Endothelial cell (in vitro differentiated cells): ENCODE measurements at regions not wholly inside any gene's neighbourhood (a gene's known extent, or its start where the extent isn't known, plus 50 kb on each side); places are given as distances from the start of the nearest gene placed in this dataset.
"Not testable (repeated sequence)": the region's sequence is repeated elsewhere in the genome, so short reads cannot be mapped to it uniquely, and the experiment has no call there.

Experiments used
- DNase-seq: peaks from one replicate; pipeline ENCODE4 v3.0.0; 2021; ENCODE audit warnings: low spot score
- H3K27ac Mint-ChIP-seq: one replicate; pipeline ENCODE4 v1.8.0; 2021; ENCODE audit warnings: mixed read lengths, inconsistent platforms; ENCODE audit not compliant: unreplicated experiment
- H3K27me3 Mint-ChIP-seq: one replicate; pipeline ENCODE4 v1.8.0; 2021; ENCODE audit warnings: mild to moderate bottlenecking, moderate library complexity, mixed read lengths, inconsistent platforms; ENCODE audit not compliant: unreplicated experiment
- H3K36me3 Mint-ChIP-seq: one replicate; pipeline ENCODE4 v1.8.0; 2021; ENCODE audit warnings: mild to moderate bottlenecking, low read depth, mixed read lengths, inconsistent platforms; ENCODE audit not compliant: unreplicated experiment
- H3K4me1 Mint-ChIP-seq: one replicate; pipeline ENCODE4 v1.8.0; 2021; ENCODE audit warnings: mild to moderate bottlenecking, mixed read lengths, inconsistent platforms; ENCODE audit not compliant: unreplicated experiment
- H3K4me3 Mint-ChIP-seq: one replicate; pipeline ENCODE4 v1.8.0; 2021; ENCODE audit warnings: mild to moderate bottlenecking, mixed read lengths, inconsistent platforms; ENCODE audit not compliant: unreplicated experiment
- H3K9me3 Mint-ChIP-seq: one replicate; pipeline ENCODE4 v1.8.0; 2021; ENCODE audit warnings: mixed read lengths, inconsistent platforms; ENCODE audit not compliant: unreplicated experiment
- TF ChIP-seq, protein P1 (sequence below): fragments of 200-600 bp; sonication (generic); IDR thresholded peaks from one replicate; pipeline ENCODE4 v1.5.0; 2021; ENCODE audit warnings: antibody characterized with exemption; ENCODE audit not compliant: unreplicated experiment

GRCh38 chr5:123705741-123706140 lies 193.8 kb downstream of the CSNK1G3 start:
- TF ChIP-seq, protein P1, sequence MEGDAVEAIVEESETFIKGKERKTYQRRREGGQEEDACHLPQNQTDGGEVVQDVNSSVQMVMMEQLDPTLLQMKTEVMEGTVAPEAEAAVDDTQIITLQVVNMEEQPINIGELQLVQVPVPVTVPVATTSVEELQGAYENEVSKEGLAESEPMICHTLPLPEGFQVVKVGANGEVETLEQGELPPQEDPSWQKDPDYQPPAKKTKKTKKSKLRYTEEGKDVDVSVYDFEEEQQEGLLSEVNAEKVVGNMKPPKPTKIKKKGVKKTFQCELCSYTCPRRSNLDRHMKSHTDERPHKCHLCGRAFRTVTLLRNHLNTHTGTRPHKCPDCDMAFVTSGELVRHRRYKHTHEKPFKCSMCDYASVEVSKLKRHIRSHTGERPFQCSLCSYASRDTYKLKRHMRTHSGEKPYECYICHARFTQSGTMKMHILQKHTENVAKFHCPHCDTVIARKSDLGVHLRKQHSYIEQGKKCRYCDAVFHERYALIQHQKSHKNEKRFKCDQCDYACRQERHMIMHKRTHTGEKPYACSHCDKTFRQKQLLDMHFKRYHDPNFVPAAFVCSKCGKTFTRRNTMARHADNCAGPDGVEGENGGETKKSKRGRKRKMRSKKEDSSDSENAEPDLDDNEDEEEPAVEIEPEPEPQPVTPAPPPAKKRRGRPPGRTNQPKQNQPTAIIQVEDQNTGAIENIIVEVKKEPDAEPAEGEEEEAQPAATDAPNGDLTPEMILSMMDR = no peak
- Mint-ChIP-seq H3K36me3 (no peaks in the 10 kb centered on the region), H3K4me1 (no peaks in the 10 kb centered on the region), H3K27me3 (no peaks in the 10 kb centered on the region), H3K4me3 (no peak overlapping the region), H3K27ac (no peak overlapping the region), H3K9me3 (no peaks in the 10 kb centered on the region)
- DNase-seq = no peak

DNA sequence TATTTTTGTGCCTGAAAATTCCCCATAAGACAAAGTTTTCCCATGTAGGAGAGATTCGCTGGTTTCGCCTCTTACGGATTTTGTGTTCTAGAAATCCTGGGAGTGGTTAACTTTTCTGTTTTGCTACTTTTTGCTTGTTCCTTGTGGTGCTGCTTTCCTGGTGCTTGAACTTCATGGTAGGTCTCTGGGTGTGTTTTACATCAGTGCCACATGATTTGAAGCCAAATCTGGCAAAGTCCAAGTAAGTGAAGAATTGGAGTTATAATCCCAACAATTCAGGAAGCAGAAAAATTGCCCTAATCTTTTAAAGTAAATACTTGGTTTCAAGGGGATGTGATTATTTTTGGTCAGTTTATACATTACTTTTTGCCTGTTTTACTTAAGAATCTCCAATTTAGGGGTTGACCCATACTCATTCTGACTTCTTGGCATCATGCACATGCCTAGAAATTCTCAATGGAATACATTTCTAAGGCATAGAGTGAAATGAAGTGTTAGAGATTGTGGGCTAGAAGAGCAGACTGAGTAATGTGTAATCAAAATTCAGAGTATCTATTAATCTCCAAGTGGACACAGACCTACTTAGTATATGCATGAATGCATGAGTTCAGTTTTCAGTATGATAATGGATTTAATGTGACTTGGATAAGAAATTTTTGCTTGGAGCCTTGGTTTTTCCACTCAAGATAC lies 189.7 kb downstream of the CSNK1G3 start:
- TF ChIP-seq, protein P1 = no peak
- H3K4me1 Mint-ChIP-seq = no peaks in the 10 kb centered on the region
- H3K9me3 Mint-ChIP-seq = no peaks in the 10 kb centered on the region
- H3K4me3 Mint-ChIP-seq = no peak overlapping the region
- H3K27me3 Mint-ChIP-seq = no peaks in the 10 kb centered on the region
- H3K27ac Mint-ChIP-seq = no peak overlapping the region
- DNase-seq = no peak
- H3K36me3 Mint-ChIP-seq = no peaks in the 10 kb centered on the region

DNA sequence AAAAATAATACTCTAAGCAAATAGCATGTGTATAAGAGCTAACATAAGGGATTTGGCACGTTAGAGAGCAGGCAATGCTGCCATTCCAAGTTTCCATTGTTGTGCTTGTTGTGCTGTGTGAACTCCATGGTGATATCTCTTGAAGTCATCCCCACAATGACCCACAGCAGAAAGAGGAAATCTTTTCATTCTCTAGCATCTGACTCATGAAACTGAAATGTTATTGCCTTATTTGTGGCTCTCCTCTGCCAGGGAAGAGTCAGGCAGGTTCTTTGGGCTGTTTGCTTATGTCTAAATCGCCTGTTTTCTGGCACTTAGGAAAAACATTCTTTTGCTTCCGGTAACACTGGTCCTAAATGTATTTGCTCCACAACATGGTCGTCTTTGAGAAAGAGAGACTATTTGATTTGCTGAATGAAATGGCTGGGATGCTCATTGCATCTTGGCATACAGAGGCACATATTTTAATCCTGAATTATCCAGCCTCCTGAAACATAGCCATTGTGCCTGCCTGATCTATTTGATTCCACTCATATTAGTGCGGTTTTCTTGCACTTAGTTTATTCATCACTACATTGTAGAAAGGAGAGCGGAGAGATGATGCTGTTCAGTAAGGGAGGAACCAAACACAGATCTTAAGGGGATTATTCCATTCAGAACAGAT lies 188.8 kb downstream of the CSNK1G3 start:
- DNase-seq = no peak
- TF ChIP-seq, protein P1 = no peak
- Mint-ChIP-seq H3K4me3 (no peak overlapping the region), H3K36me3 (no peaks in the 10 kb centered on the region), H3K27me3 (no peaks in the 10 kb centered on the region), H3K4me1 (no peaks in the 10 kb centered on the region), H3K9me3 (no peaks in the 10 kb centered on the region), H3K27ac (no peak overlapping the region)

DNA sequence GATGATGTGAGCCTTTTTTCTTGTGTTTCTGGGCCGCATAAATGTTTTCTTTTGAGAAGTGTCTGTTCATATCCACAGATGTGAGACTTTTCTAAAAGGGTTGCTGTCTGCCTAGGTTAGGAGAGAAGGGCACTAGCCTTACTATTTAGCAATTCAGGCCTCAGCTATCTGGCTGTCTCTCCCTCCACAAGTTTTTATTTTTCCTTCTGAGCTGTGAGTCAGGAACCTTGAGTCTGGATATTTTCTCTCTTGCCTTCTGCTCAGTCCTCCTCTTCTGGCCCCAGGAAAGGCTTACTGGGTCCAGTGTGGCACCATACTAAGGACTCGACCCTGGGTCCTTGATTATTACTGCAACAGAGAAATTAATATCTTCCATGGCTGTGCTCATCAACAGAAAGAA lies 187.6 kb downstream of the CSNK1G3 start:
- Mint-ChIP-seq H3K27me3 (no peaks in the 10 kb centered on the region), H3K9me3 (no peaks in the 10 kb centered on the region), H3K36me3 (no peaks in the 10 kb centered on the region), H3K4me3 (no peak overlapping the region), H3K4me1 (no peaks in the 10 kb centered on the region), H3K27ac (no peak overlapping the region)
- no peak for DNase-seq
- TF ChIP-seq, protein P1 = no peak

DNA sequence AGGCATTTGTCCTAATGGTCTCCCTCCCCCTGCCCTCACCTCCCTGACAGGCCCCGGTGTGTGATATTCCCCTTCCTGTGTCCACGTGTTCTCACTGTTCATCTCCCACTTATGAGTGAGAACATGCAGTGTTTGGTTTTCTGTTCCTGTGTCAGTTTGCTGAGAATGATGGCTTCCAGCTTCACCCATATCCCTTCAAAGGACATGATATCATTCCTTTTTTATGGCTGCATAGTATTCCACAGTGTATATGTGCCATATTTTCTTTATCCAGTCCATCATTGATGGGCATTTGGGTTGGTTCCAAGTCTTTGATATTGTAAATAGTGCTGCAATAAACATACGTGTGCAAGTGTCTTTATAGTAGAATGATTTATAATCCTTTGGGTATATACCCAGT lies 187.0 kb downstream of the CSNK1G3 start:
- not testable (repeated sequence) for H3K27ac Mint-ChIP-seq, DNase-seq, H3K36me3 Mint-ChIP-seq, H3K27me3 Mint-ChIP-seq, H3K4me1 Mint-ChIP-seq, H3K4me3 Mint-ChIP-seq, H3K9me3 Mint-ChIP-seq
